ENCODE measurements at regions not wholly inside any gene's neighbourhood (a gene's known extent, or its start where the extent isn't known, plus 50 kb on each side); places are given as distances from the start of the nearest gene placed in this dataset.
A peak's percentile ranks its signal among the peaks of the same experiment; 100 is the strongest.

- Histone ChIP-seq H3K36me3 (ENCODE audit: control insufficient read depth in 2 of 3, insufficient read depth in 3 of 3, low read length in 3 of 3) (no peaks in the 10 kb centered on the region), H3K27me3 (ENCODE audit: control insufficient read depth, insufficient read depth, low read length) (no peaks in the 10 kb centered on the region), H3K9me3 (ENCODE audit: control insufficient read depth in 2 of 3, insufficient read depth in 1 of 3, low read length in 3 of 3) (peaks cover 0 to 5% (median 2%) of the 10 kb centered on the region in 3 donors), H3K4me3 (ENCODE audit: low read length in 3 of 3) (no peak overlapping the region), H3K4me1 (ENCODE audit: control insufficient read depth in 2 of 3, insufficient read depth in 2 of 3, low read depth in 1 of 3, low read length in 3 of 3) (no peaks in the 10 kb centered on the region), H3K27ac (ENCODE audit: low read depth in 2 of 2, low read length in 2 of 2) (no peak overlapping the region), H3K9ac (ENCODE audit: low read length in 3 of 3) (no peak overlapping the region)
- DNase-seq, result no peak
- intact Hi-C loops (cut with DNase I), result no loop called here
- no peak for FAIRE-seq
- TF ChIP-seq CTCF (IDR thresholded peaks at IDR 0.05; ENCODE audit: borderline replicate concordance, extremely low read depth, insufficient read depth), result no peak
Measured at GRCh38 chr7:156234192-156234591, 406.4 kb upstream of the RNF32 start.

GRCh38 chr7:156232931-156233705 is 407.5 kb upstream of the RNF32 start:
- Histone ChIP-seq H3K9ac (ENCODE audit: low read length in 3 of 3) (no peak overlapping the region), H3K4me1 (ENCODE audit: control insufficient read depth in 2 of 3, insufficient read depth in 2 of 3, low read depth in 1 of 3, low read length in 3 of 3) (no peaks in the 10 kb centered on the region), H3K27ac (ENCODE audit: low read depth in 2 of 2, low read length in 2 of 2) (no peak overlapping the region), H3K36me3 (ENCODE audit: control insufficient read depth in 2 of 3, insufficient read depth in 3 of 3, low read length in 3 of 3) (no peaks in the 10 kb centered on the region), H3K9me3 (ENCODE audit: control insufficient read depth in 2 of 3, insufficient read depth in 1 of 3, low read length in 3 of 3) (peaks cover 0 to 7% (median 2%) of the 10 kb centered on the region in 3 donors), H3K4me3 (ENCODE audit: low read length in 3 of 3) (no peak overlapping the region), H3K27me3 (ENCODE audit: control insufficient read depth, insufficient read depth, low read length) (no peaks in the 10 kb centered on the region)
- intact Hi-C loops (cut with DNase I), result no loop called here
- no peak for TF ChIP-seq CTCF (IDR thresholded peaks at IDR 0.05; ENCODE audit: borderline replicate concordance, extremely low read depth, insufficient read depth)
- DNase-seq (peak in 1 of 5 donors; percentile 7), FAIRE-seq (no peak)

GRCh38 chr7:156230576-156230975 is 410.0 kb upstream of the RNF32 start:
- intact Hi-C loops (cut with DNase I), result no loop called here
- no peak overlapping the region for H3K4me3 ChIP-seq (ENCODE audit: low read length in 3 of 3)
- H3K9me3 ChIP-seq (ENCODE audit: control insufficient read depth in 2 of 3, insufficient read depth in 1 of 3, low read length in 3 of 3), result peaks cover 0 to 17% (median 0%) of the 10 kb centered on the region in 3 donors
- no peak overlapping the region for H3K9ac ChIP-seq (ENCODE audit: low read length in 3 of 3)
- FAIRE-seq (no peak), DNase-seq (no peak)
- H3K36me3 ChIP-seq (ENCODE audit: control insufficient read depth in 2 of 3, insufficient read depth in 3 of 3, low read length in 3 of 3), result no peaks in the 10 kb centered on the region
- H3K27me3 ChIP-seq (ENCODE audit: control insufficient read depth, insufficient read depth, low read length), result no peaks in the 10 kb centered on the region
- no peaks in the 10 kb centered on the region for H3K4me1 ChIP-seq (ENCODE audit: control insufficient read depth in 2 of 3, insufficient read depth in 2 of 3, low read depth in 1 of 3, low read length in 3 of 3)
- H3K27ac ChIP-seq (ENCODE audit: low read depth in 2 of 2, low read length in 2 of 2), result no peak overlapping the region
- TF ChIP-seq CTCF (IDR thresholded peaks at IDR 0.05; ENCODE audit: borderline replicate concordance, extremely low read depth, insufficient read depth), result no peak

Measured in kidney (tissue), 13 donors.